Heart right ventricle (tissue), 16 donors: ENCODE measurements at regions not wholly inside any gene's neighbourhood (a gene's known extent, or its start where the extent isn't known, plus 50 kb on each side); places are given as distances from the start of the nearest gene placed in this dataset.

Experiments
- ATAC-seq, 8 donors: fragments of 200-7000 bp; cut with Tn5 transposase; one replicate each; pipeline ENCODE4 v1.9.1; 2020; ENCODE audit warnings: mild to moderate bottlenecking in 8 of 8, moderate library complexity in 8 of 8, moderate number of reproducible peaks in 1 of 8
- DNase-seq, 2 donors: peaks; one replicate each; pipeline ENCODE4 v3.0.0-alpha.2; 2020
- H3K27ac ChIP-seq, 10 donors: fragments of 200-600 bp; sonication (generic) in 2 of 10; one replicate each; pipeline versions ENCODE4 v1.5.0 to v1.8.0; 2020 to 2022; ENCODE audit warnings: mild to moderate bottlenecking in 3 of 10
- H3K27me3 ChIP-seq, 7 donors: fragments of 200-600 bp; one replicate each; pipeline ENCODE4 v1.8.0; 2021 to 2022; ENCODE audit warnings: mild to moderate bottlenecking in 2 of 7
- H3K36me3 ChIP-seq, 9 donors: fragments of 200-600 bp; sonication (generic) in 1 of 9; one replicate each; pipeline versions ENCODE4 v1.5.0 to v1.8.0; 2020 to 2022; ENCODE audit warnings: mild to moderate bottlenecking in 2 of 9
- H3K4me1 ChIP-seq, 9 donors: fragments of 200-600 bp; sonication (generic) in 1 of 9; one replicate each; pipeline versions ENCODE4 v1.5.0 to v1.8.0; 2020 to 2022; ENCODE audit warnings: mild to moderate bottlenecking in 4 of 9
- H3K4me3 ChIP-seq, 10 donors: fragments of 200-600 bp; sonication (generic) in 2 of 10; one replicate each; pipeline versions ENCODE4 v1.5.0 to v1.8.0; 2020 to 2022; ENCODE audit warnings: mild to moderate bottlenecking in 7 of 10, moderate library complexity in 2 of 10
- H3K9me3 ChIP-seq, 11 donors: fragments of 200-600 bp in 10 of 11; sonication (generic) in 2 of 11; one replicate each; pipeline versions ENCODE4 v1.5.0 to v1.8.0; 2013 to 2022; ENCODE audit warnings: mild to moderate bottlenecking in 2 of 11, control low read depth in 1 of 11, moderate library complexity in 1 of 11
- WGBS, 2 donors: extraction: QIAGEN DNeasy Blood & Tissue Kit; methylation state at CpG; one replicate each; pipeline ENCODE4 v1.1.7; 2013; ENCODE audit warnings: inconsistent platforms in 1 of 2; 5-methylcytosine and 5-hydroxymethylcytosine counted together
- intact Hi-C, 10 donors: fragments of 100-400 bp; cut with DNase I; formaldehyde crosslinking; loops; one replicate each; pipeline versions ENCODE4 v1.11.1 to v1.14.2; 2022
- TF ChIP-seq, protein P1 (sequence below), 9 donors: fragments of 200-600 bp; sonication (generic) in 2 of 9; IDR thresholded peaks; one replicate each; pipeline versions ENCODE4 v1.5.0 to v1.8.0; 2021 to 2022; ENCODE audit warnings: antibody characterized with exemption in 9 of 9, mild to moderate bottlenecking in 5 of 9, moderate library complexity in 1 of 9
- donor health status: Arrhythmogenic right ventricular cardiomyopathy.
- donor health status: ischemic (EF 13 %, LVEDD 7.1; RV severe dilation, severe dysfunction).
- donor health status: healthy with polysubstance abuse.
- donor health status: DM: no; HTN: yes; CAD: no.
- donor health status: DM: no; HTN: no; CAD: no.
- donor health status: ischemic (EF 25% LVEDD 6.9; RV normal size, moderate dysfunction).
- donor health status: ischemic (EF 25% LVEDD 5.7; RV mildly dilated, moderate dysfunction).
- donor health status: healthy.
- donor health status: DM: yes; HTN: yes; CAD: no.
- donor health status: Ischemic cardiomyopathy.
- donor health status: ischemic (EF 35%, LVEDD 5.7; RV mildly dilated, moderate dysfunction).
- donor health status: nonischemic (EF 11% LVEDD 7.7; RV severe dilation, severe dysfunction).
- donor health status: DM: yes; HTN: yes; CAD: no.
- donor health status: PGD.
- donor health status: ischemic (EF 29% LVEDD 5.4; RV normal size, mild dysfunction).
- donor health status: nonischemic (EF 23%, LVEDD 6.1; RV moderate dilation, normal function).

GRCh38 chr3:177960722-177961121 lies 575.5 kb upstream of the KCNMB2 start:
- Histone ChIP-seq H3K4me1 (peaks cover 0 to 9% (median 0%) of the 10 kb centered on the region in 9 donors), H3K36me3 (no peaks in the 10 kb centered on the region), H3K27me3 (no peaks in the 10 kb centered on the region), H3K27ac (no peak overlapping the region), H3K4me3 (no peak overlapping the region), H3K9me3 (no peaks in the 10 kb centered on the region)
- intact Hi-C loops = no loop called here
- DNase-seq (no peak), ATAC-seq (no peak)
- TF ChIP-seq, protein P1, sequence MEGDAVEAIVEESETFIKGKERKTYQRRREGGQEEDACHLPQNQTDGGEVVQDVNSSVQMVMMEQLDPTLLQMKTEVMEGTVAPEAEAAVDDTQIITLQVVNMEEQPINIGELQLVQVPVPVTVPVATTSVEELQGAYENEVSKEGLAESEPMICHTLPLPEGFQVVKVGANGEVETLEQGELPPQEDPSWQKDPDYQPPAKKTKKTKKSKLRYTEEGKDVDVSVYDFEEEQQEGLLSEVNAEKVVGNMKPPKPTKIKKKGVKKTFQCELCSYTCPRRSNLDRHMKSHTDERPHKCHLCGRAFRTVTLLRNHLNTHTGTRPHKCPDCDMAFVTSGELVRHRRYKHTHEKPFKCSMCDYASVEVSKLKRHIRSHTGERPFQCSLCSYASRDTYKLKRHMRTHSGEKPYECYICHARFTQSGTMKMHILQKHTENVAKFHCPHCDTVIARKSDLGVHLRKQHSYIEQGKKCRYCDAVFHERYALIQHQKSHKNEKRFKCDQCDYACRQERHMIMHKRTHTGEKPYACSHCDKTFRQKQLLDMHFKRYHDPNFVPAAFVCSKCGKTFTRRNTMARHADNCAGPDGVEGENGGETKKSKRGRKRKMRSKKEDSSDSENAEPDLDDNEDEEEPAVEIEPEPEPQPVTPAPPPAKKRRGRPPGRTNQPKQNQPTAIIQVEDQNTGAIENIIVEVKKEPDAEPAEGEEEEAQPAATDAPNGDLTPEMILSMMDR (IDR thresholded peaks at IDR 0.05) = no peak

DNA sequence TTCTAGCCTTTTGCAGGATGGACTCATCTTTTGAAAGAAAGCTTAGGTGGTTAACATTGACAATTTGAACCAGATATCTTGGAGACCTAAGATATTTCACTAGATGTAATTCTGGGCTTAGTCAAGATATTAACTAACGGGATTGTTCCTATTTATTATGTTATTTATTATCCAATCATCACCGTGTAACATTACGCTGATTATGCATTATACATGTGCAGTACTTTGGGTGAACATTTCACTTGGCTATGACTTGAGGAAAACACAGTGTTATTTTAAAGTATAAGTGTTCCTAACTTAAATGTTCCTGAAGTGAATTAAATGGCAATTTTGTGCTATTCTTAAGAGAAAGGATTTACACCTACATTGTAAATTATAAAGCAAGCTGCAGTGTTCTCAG lies 574.5 kb upstream of the KCNMB2 start:
- peaks cover 0 to 9% (median 0%) of the 10 kb centered on the region in 9 donors for H3K4me1 ChIP-seq
- ATAC-seq = no peak
- no peaks in the 10 kb centered on the region for H3K27me3 ChIP-seq
- no peaks in the 10 kb centered on the region for H3K36me3 ChIP-seq
- DNase-seq = no peak
- no peak overlapping the region for H3K27ac ChIP-seq
- intact Hi-C loops = no loop called here
- H3K9me3 ChIP-seq = no peaks in the 10 kb centered on the region
- TF ChIP-seq, protein P1 (IDR thresholded peaks at IDR 0.05) = no peak
- WGBS, 2 donors = 94 to 95% methylated on average over 3 of the region's 3 CpGs
- no peak overlapping the region for H3K4me3 ChIP-seq

- TF ChIP-seq, protein P1 (IDR thresholded peaks at IDR 0.05) = no peak
- Histone ChIP-seq H3K9me3 (no peaks in the 10 kb centered on the region), H3K4me1 (no peaks in the 10 kb centered on the region), H3K27me3 (no peaks in the 10 kb centered on the region), H3K36me3 (no peaks in the 10 kb centered on the region), H3K27ac (no peak overlapping the region), H3K4me3 (no peak overlapping the region)
- ATAC-seq = no peak
- no peak for DNase-seq
- intact Hi-C loops = no loop called here
- 94 to 100% methylated on average over 1 of the region's 1 CpG for WGBS, 2 donors
Observed at GRCh38 chr3:177966493-177966892, 569.7 kb upstream of the KCNMB2 start.

GRCh38 chr3:177968891-177969290 lies 567.3 kb upstream of the KCNMB2 start:
- no peaks in the 10 kb centered on the region for H3K36me3 ChIP-seq
- no peaks in the 10 kb centered on the region for H3K4me1 ChIP-seq
- ATAC-seq (no peak), DNase-seq (no peak)
- no peak overlapping the region for H3K4me3 ChIP-seq
- TF ChIP-seq, protein P1 (IDR thresholded peaks at IDR 0.05) = no peak
- intact Hi-C loops = no loop called here
- H3K27ac ChIP-seq = no peak overlapping the region
- WGBS, 2 donors = 97 to 99% methylated on average over 2 of the region's 2 CpGs
- H3K27me3 ChIP-seq = no peaks in the 10 kb centered on the region
- no peaks in the 10 kb centered on the region for H3K9me3 ChIP-seq
